ENCODE measurements at regions not wholly inside any gene's neighbourhood (a gene's known extent, or its start where the extent isn't known, plus 50 kb on each side); places are given as distances from the start of the nearest gene placed in this dataset.

- no peak for DNase-seq (ENCODE audit: low read depth in 3 of 3)
These were observed 258.7 kb downstream of the TLE3 start for GRCh38 chr15:69838994-69839393.

- no peak for DNase-seq (ENCODE audit: low read depth in 3 of 3)
These were observed 256.4 kb downstream of the TLE3 start for GRCh38 chr15:69841113-69841828.

GRCh38 chr15:69842851-69843250 is 254.9 kb downstream of the TLE3 start:
- no peak for DNase-seq (ENCODE audit: low read depth in 3 of 3)

- no peak for DNase-seq (ENCODE audit: low read depth in 3 of 3)
These were observed 254.3 kb downstream of the TLE3 start for GRCh38 chr15:69843276-69843899.

- DNase-seq (ENCODE audit: low read depth in 3 of 3) = no peak
These were observed 253.8 kb downstream of the TLE3 start for GRCh38 chr15:69843900-69844304.

- no peak for DNase-seq (ENCODE audit: low read depth in 3 of 3)
These were observed 252.6 kb downstream of the TLE3 start for GRCh38 chr15:69845159-69845558.

GRCh38 chr15:69847625-69848024 is 250.1 kb downstream of the TLE3 start:
- DNase-seq (ENCODE audit: low read depth in 3 of 3) = no peak

GRCh38 chr15:69848096-69848495 is 249.6 kb downstream of the TLE3 start:
- no peak for DNase-seq (ENCODE audit: low read depth in 3 of 3)

GRCh38 chr15:69848551-69849231 is 249.0 kb downstream of the TLE3 start:
- DNase-seq (ENCODE audit: low read depth in 3 of 3) = no peak

GRCh38 chr15:69849232-69849610 is 248.5 kb downstream of the TLE3 start:
- no peak for DNase-seq (ENCODE audit: low read depth in 3 of 3)

GRCh38 chr15:69852482-69852881 is 245.2 kb downstream of the TLE3 start:
- DNase-seq (ENCODE audit: low read depth in 3 of 3) = no peak

GRCh38 chr15:69852916-69853315 is 244.8 kb downstream of the TLE3 start:
- DNase-seq (ENCODE audit: low read depth in 3 of 3) = no peak

- no peak for DNase-seq (ENCODE audit: low read depth in 3 of 3)
These were observed 244.2 kb downstream of the TLE3 start for GRCh38 chr15:69853544-69853951.

- DNase-seq (ENCODE audit: low read depth in 3 of 3) = no peak
These were observed 243.7 kb downstream of the TLE3 start for GRCh38 chr15:69854001-69854400.

GRCh38 chr15:69854521-69855181 is 243.1 kb downstream of the TLE3 start:
- no peak for DNase-seq (ENCODE audit: low read depth in 3 of 3)

GRCh38 chr15:69855258-69856000 is 242.3 kb downstream of the TLE3 start:
- DNase-seq (ENCODE audit: low read depth in 3 of 3) = no peak

GRCh38 chr15:69857250-69857649 is 240.5 kb downstream of the TLE3 start:
- no peak for DNase-seq (ENCODE audit: low read depth in 3 of 3)

- DNase-seq (ENCODE audit: low read depth in 3 of 3) = no peak
These were observed 239.9 kb downstream of the TLE3 start for GRCh38 chr15:69857686-69858391.

- DNase-seq (ENCODE audit: low read depth in 3 of 3) = no peak
These were observed 239.3 kb downstream of the TLE3 start for GRCh38 chr15:69858456-69858855.

GRCh38 chr15:69859866-69860265 is 237.9 kb downstream of the TLE3 start:
- DNase-seq (ENCODE audit: low read depth in 3 of 3) = no peak

GRCh38 chr15:69860321-69860720 is 237.4 kb downstream of the TLE3 start:
- no peak for DNase-seq (ENCODE audit: low read depth in 3 of 3)
